Peyer's patch (tissue), 4 donors: ENCODE measurements at regions not wholly inside any gene's neighbourhood (a gene's known extent, or its start where the extent isn't known, plus 50 kb on each side); places are given as distances from the start of the nearest gene placed in this dataset.

Source experiments
- POLR2A ChIP-seq, 2 donors: fragments of 450-650 bp; IDR thresholded peaks; one replicate each; pipeline ENCODE4 v1.5.1; 2017; ENCODE audit warnings: antibody characterized with exemption in 2 of 2, mild to moderate bottlenecking in 2 of 2, moderate library complexity in 2 of 2
- TF ChIP-seq, protein P1 (sequence below), 6 experiments: fragments of 450-650 bp in 4 of 6; fragments of 200-600 bp in 2 of 6; sonication (generic) in 1 of 6; IDR thresholded peaks; one replicate each; pipeline ENCODE4 v1.5.1; 2017 to 2019; ENCODE audit warnings: antibody characterized with exemption in 6 of 6, mild to moderate bottlenecking in 3 of 6, moderate library complexity in 1 of 6

DNA sequence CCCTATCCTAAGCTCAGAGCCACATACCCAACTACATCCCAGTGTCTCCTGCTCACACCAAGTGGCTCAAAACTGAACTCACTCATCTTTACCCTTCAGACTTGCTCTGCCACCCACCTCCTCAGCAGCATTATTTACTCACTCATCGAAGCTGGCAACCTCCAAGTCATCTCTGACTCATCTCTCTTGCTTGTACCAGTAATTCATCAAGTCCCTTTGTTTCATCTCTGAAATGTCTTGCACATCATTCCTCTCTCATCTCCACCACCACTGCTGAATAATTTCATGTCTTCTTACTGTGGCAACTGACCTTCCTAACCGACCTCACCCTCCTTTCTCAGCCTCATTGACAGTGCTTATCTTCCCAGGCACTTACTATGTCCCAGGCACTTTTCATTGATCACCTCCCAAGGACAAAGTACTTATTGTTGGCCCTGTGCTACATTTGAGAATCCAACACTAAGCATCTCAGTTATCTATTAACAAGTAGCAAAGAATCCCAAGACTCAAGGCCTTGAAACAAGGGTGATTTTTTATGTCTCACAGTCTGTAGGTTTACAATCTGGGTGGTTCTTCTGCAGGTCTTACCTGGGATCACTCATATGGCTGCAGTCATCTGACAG is 82.0 kb downstream of the MRPL46 start:
- TF ChIP-seq, protein P1, sequence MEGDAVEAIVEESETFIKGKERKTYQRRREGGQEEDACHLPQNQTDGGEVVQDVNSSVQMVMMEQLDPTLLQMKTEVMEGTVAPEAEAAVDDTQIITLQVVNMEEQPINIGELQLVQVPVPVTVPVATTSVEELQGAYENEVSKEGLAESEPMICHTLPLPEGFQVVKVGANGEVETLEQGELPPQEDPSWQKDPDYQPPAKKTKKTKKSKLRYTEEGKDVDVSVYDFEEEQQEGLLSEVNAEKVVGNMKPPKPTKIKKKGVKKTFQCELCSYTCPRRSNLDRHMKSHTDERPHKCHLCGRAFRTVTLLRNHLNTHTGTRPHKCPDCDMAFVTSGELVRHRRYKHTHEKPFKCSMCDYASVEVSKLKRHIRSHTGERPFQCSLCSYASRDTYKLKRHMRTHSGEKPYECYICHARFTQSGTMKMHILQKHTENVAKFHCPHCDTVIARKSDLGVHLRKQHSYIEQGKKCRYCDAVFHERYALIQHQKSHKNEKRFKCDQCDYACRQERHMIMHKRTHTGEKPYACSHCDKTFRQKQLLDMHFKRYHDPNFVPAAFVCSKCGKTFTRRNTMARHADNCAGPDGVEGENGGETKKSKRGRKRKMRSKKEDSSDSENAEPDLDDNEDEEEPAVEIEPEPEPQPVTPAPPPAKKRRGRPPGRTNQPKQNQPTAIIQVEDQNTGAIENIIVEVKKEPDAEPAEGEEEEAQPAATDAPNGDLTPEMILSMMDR (IDR thresholded peaks at IDR 0.05): no peak
- TF ChIP-seq POLR2A (IDR thresholded peaks at IDR 0.05): no peak
